Tibial artery (tissue), 4 donors: ENCODE measurements at regions not wholly inside any gene's neighbourhood (a gene's known extent, or its start where the extent isn't known, plus 50 kb on each side); places are given as distances from the start of the nearest gene placed in this dataset.

Experiments used
- DNase-seq, 2 donors: peaks; one replicate each; pipeline ENCODE4 v3.0.0-alpha.2; 2019
- H3K27ac ChIP-seq, 2 donors: fragments of 200-600 bp; sonication (generic) in 1 of 2; 1 replicate in 1 of 2; 2 replicates in 1 of 2; pipeline ENCODE4 v1.5.1; 2018 to 2019; ENCODE audit warnings: mild to moderate bottlenecking in 1 of 2
- H3K27me3 ChIP-seq, 2 donors: fragments of 200-600 bp; sonication (generic) in 1 of 2; one replicate each; pipeline versions ENCODE4 v1.5.1 to v1.6.0; 2016 to 2019
- H3K36me3 ChIP-seq, 3 donors: fragments of 200-600 bp; sonication (generic) in 2 of 3; one replicate each; pipeline ENCODE4 v1.5.1; 2016 to 2019; ENCODE audit warnings: mild to moderate bottlenecking in 2 of 3
- H3K4me1 ChIP-seq, 4 donors: fragments of 200-600 bp; sonication (generic) in 2 of 4; 1 replicate in 3 of 4; 2 replicates in 1 of 4; pipeline ENCODE4 v1.5.1; 2016 to 2019
- H3K4me3 ChIP-seq, 2 donors: fragments of 200-600 bp; sonication (generic) in 1 of 2; 1 replicate in 1 of 2; 2 replicates in 1 of 2; pipeline ENCODE4 v1.5.1; 2018 to 2019; ENCODE audit warnings: mild to moderate bottlenecking in 2 of 2
- H3K9me3 ChIP-seq, 3 donors: fragments of 200-600 bp; sonication (generic) in 1 of 3; one replicate each; pipeline ENCODE4 v1.5.1; 2016 to 2019
- intact Hi-C: fragments of 100-400 bp; cut with DNase I; formaldehyde crosslinking; loops from one replicate; pipeline ENCODE4 v1.15.0; 2023; ENCODE audit warnings: low total_unique reads
- TF ChIP-seq, protein P1 (sequence below), 2 experiments: fragments of 200-600 bp in 1 of 2; fragments of 450-650 bp in 1 of 2; IDR thresholded peaks; one replicate each; pipeline ENCODE4 v1.5.1; 2017 to 2019; ENCODE audit warnings: antibody characterized with exemption in 2 of 2, mild to moderate bottlenecking in 1 of 2, moderate library complexity in 1 of 2

DNA sequence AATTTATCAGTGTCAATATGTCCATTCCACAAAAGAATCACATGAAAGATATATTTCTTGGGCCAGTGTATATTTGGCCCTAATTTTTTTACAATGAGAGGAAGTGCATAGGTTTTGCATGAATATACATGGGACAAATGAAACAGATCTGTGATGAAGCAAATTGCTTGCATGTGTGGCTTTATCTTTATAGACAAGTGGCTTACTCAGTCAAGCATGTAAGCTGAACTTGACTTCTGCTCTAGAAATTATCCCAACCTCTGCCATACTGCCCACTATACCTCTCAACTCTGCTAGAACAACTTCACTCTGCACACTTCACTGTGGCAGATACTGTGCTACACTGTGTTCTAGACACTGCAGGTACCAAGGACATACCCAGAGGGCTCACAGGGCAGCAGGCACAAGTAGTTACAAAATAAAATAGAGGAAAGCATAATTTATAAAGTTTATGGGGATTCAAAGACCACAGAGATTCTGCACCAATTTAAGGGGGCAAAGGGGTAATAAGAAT, 349.2 kb upstream of the HSF2 start:
- intact Hi-C loops: no loop called here
- H3K4me1 ChIP-seq: no peaks in the 10 kb centered on the region
- H3K27ac ChIP-seq: no peak overlapping the region

DNA sequence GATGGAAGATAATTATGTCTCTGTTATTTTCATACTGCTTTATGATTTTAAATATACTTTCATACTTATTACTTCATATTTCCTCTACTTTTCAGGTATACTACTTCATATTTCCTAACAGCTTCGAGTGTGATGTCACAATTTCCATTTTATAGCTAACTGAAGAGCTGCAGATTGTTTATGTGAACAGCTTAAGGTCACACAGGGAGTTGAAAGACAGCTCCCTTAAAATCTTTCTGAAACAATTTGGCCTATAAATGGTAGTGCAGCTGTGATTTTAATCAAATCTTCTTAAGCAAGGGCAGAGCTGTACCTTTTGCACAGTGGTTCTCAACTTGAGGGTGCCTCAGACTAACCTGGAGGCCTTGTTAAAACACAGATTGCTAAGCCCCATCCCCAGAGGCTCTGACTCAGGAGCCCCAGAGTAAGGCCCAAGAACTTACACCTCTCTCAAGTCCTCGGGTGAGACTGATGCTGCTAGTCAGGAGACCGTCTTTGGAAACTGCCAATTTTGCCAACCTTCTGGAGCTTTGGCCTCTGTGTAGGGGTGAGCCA, 347.0 kb upstream of the HSF2 start:
- H3K27me3 ChIP-seq: no peaks in the 10 kb centered on the region
- intact Hi-C loops: no loop called here
- H3K4me1 ChIP-seq: no peaks in the 10 kb centered on the region
- no peaks in the 10 kb centered on the region for H3K9me3 ChIP-seq
- no peak overlapping the region for H3K4me3 ChIP-seq
- TF ChIP-seq, protein P1, sequence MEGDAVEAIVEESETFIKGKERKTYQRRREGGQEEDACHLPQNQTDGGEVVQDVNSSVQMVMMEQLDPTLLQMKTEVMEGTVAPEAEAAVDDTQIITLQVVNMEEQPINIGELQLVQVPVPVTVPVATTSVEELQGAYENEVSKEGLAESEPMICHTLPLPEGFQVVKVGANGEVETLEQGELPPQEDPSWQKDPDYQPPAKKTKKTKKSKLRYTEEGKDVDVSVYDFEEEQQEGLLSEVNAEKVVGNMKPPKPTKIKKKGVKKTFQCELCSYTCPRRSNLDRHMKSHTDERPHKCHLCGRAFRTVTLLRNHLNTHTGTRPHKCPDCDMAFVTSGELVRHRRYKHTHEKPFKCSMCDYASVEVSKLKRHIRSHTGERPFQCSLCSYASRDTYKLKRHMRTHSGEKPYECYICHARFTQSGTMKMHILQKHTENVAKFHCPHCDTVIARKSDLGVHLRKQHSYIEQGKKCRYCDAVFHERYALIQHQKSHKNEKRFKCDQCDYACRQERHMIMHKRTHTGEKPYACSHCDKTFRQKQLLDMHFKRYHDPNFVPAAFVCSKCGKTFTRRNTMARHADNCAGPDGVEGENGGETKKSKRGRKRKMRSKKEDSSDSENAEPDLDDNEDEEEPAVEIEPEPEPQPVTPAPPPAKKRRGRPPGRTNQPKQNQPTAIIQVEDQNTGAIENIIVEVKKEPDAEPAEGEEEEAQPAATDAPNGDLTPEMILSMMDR (IDR thresholded peaks at IDR 0.05): no peak
- no peaks in the 10 kb centered on the region for H3K36me3 ChIP-seq
- DNase-seq: no peak
- H3K27ac ChIP-seq: no peak overlapping the region

More for the DNA sequence above, 349.2 kb upstream of the HSF2 start:
- no peak for DNase-seq
- Histone ChIP-seq H3K36me3 (no peaks in the 10 kb centered on the region), H3K9me3 (no peaks in the 10 kb centered on the region), H3K27me3 (no peaks in the 10 kb centered on the region), H3K4me3 (no peak overlapping the region)
- TF ChIP-seq, protein P1 (IDR thresholded peaks at IDR 0.05): no peak

DNA sequence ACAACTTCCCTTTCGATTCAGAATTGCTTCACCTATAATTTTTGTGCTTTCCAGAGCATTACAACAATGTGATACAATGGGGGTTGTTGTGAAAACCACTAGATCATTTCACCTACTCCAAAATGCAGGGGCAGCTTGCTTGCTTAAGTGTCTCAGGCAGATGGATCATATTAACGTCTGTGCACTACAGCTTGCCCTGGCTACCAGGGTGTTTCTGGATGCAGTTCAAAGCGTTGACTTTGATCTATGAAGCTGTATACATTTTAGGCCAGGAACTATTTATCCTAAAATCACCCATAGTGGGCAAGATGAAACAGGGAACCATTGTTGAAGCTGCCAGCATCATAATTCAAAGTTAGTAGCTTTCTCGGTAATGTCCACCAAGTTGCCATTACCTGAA, 339.5 kb upstream of the HSF2 start:
- Histone ChIP-seq H3K4me1 (no peaks in the 10 kb centered on the region), H3K27me3 (no peaks in the 10 kb centered on the region), H3K9me3 (no peaks in the 10 kb centered on the region), H3K36me3 (no peaks in the 10 kb centered on the region), H3K4me3 (no peak overlapping the region), H3K27ac (no peak overlapping the region)
- TF ChIP-seq, protein P1 (IDR thresholded peaks at IDR 0.05): no peak
- intact Hi-C loops: no loop called here
- DNase-seq: no peak

DNA sequence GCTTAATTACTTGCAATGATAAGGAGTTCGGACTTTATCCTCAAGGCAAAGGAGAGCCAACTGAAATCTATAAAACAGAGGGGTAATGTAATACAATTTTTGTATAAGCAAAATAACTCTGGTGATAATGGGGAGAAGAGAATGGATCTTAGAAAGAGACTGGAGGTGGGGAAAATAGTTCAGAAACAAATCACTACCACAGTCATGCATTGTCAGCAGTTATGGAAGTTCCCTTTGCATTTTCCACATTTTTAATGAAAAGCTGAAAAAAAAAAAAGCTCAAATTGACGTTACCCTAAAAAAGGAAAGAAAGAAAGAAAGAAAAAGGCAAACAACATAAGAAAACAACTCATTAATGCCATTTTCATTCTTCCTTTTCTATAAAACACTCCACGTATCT, 337.6 kb upstream of the HSF2 start:
- Histone ChIP-seq H3K27me3 (no peaks in the 10 kb centered on the region), H3K4me1 (no peaks in the 10 kb centered on the region), H3K4me3 (no peak overlapping the region), H3K27ac (no peak overlapping the region), H3K9me3 (no peaks in the 10 kb centered on the region), H3K36me3 (no peaks in the 10 kb centered on the region)
- intact Hi-C loops: no loop called here
- TF ChIP-seq, protein P1 (IDR thresholded peaks at IDR 0.05): no peak
- no peak for DNase-seq

DNA sequence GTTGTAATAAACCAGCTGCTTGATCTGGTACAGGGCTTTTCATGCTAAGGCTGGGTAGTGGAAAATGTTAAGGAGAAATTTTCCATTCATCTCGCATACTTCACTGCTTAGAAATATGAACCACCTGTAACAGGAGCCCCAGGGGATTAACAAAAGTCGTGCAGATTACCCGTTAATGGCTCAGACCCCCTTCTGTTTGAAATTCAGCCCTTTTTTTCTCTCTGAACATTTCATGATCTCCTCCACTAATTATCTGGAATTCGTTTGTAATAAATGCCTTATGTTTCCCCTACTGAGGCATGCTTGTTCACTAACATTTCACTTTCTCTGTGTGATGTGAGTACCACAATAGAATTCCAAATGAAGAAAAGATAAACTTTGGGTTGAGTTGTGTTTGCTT, 336.4 kb upstream of the HSF2 start:
- Histone ChIP-seq H3K9me3 (no peaks in the 10 kb centered on the region), H3K27ac (no peak overlapping the region), H3K27me3 (no peaks in the 10 kb centered on the region), H3K4me3 (no peak overlapping the region), H3K36me3 (no peaks in the 10 kb centered on the region), H3K4me1 (peaks cover 0 to under 1% (median 0%) of the 10 kb centered on the region in 4 donors)
- intact Hi-C loops: no loop called here
- TF ChIP-seq, protein P1 (IDR thresholded peaks at IDR 0.05): no peak
- no peak for DNase-seq

DNA sequence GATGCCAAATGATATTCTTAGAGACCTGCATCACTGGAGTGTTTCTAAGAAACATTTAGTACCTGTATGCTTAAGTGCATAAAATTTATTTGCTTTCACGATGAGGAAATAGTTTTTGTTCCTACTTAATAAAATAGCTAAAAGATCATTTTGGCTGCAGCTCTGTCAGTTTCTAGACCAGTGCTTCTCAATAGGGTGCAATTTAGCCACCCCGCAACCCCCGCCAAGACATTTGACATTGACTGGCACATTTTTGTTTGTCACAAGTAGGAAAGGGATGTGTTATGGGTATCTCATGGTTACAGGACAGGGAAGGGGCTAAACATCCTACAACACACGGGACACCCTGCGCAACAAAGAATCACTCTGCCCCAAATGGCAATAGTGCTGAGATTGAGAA, 335.7 kb upstream of the HSF2 start:
- DNase-seq: no peak
- intact Hi-C loops: no loop called here
- no peaks in the 10 kb centered on the region for H3K27me3 ChIP-seq
- H3K36me3 ChIP-seq: no peaks in the 10 kb centered on the region
- TF ChIP-seq, protein P1 (IDR thresholded peaks at IDR 0.05): no peak
- no peaks in the 10 kb centered on the region for H3K9me3 ChIP-seq
- no peak overlapping the region for H3K4me3 ChIP-seq
- H3K4me1 ChIP-seq: peaks cover 0 to 7% (median 0%) of the 10 kb centered on the region in 4 donors
- H3K27ac ChIP-seq: no peak overlapping the region
